ENCODE measurements at regions not wholly inside any gene's neighbourhood (a gene's known extent, or its start where the extent isn't known, plus 50 kb on each side); places are given as distances from the start of the nearest gene placed in this dataset.
"Not testable (repeated sequence)": the region's sequence is repeated elsewhere in the genome, so short reads cannot be mapped to it uniquely, and the experiment has no call there.

DNA sequence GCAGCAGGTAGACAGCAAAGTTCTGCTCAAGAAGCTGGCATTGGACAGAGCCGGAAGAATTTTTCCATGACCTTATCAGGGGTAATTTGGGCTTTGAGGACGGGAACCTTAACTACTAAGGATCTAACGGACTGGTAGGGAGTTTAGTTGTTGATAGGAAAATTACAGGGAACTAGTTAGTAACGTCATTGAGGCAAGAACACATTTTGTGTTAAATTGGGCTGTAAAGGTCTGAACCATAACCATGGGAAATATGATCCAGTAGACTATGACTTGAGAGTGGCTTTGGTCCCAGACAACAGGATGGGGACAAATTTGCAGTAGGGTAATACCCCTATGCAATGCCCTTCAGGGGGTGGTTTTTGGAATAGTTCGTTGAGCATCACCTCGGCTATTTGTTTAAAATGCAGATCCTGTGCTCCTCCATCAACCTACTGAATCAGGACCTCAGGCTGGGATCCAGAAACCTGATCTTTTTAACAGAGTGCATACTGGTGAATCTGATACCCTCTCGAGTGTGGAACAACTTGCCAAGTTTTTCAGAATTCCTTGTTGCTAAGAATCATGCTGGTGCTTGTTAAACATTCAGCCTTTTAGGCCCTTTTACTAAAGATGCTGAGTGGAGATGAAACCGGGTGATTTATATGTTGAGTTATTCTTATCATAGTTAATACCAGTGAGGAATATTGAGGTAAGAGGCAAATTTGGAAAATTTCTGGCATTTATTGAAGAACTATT, 255.1 kb downstream of the MAP2K6 start:
- no peak for DNase-seq (ENCODE audit: low read depth, low spot score)

DNA sequence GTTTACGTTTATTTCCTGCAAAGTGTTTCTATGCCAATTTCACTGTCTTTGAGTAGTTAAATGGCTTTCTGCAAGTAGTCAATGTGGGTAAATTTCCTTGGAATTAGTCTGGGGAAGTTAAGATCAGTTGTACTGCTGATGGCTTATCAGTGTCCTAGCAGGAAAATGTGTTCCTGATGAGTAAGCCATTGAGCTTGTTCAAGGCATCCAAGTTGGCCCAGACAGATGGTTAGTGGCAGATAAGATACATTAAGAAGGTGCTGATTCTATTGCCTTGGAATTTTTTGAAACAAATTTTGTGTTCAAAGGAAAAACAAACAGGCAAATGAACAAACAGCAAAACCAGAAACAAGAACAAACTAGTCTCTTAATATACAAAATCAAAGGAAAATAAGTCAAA, 258.4 kb downstream of the MAP2K6 start:
- peak; percentile 88 for DNase-seq (ENCODE audit: low read depth, low spot score)

- DNase-seq (ENCODE audit: low read depth, low spot score), result peak; percentile 32
These were observed 262.6 kb downstream of the MAP2K6 start for GRCh38 chr17:69677130-69677529.

- DNase-seq (ENCODE audit: low read depth, low spot score), result no peak
These were observed 263.7 kb downstream of the MAP2K6 start for GRCh38 chr17:69678206-69678605.

DNA sequence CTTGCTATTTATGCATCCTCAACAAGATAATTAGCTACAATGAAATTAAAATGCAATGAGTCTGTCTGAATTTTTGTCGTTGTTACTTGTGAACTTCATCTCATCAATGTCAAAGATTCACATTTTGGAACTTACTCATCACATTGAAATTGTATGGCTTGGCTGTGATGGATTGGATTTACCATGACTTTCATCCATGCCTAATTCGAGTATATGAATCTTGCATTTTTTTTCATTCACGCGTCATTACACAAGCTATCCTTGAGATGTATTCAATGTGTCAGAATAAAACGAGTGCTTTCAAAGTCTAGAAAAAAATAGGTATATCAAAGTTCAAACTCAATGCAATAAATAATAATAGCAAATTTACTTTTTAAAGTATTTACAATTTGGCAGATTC, 265.3 kb downstream of the MAP2K6 start:
- no peak for DNase-seq (ENCODE audit: low read depth, low spot score)

DNA sequence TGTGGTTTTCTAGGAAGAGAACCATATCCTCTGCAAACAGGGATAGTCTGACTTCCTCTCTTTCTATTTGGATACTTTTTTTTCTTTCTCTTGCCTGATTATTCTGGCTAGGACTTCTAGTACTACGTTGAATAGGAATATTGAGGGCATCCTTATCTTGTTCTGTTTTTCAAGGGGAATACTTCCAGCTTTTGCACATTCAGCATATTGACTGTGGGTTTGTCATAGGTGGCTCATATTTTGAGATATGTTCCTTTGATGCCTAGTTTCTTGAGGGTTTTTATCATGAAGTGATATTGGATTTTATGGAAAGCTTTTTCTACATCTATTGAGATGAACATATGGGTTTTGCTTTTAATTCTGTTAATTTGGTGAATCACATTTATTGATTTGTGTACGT, 269.8 kb downstream of the MAP2K6 start:
- DNase-seq (ENCODE audit: low read depth, low spot score), result no peak

- not testable (repeated sequence) for DNase-seq (ENCODE audit: low read depth, low spot score)
These were observed 270.7 kb downstream of the MAP2K6 start for GRCh38 chr17:69685150-69685549.

DNA sequence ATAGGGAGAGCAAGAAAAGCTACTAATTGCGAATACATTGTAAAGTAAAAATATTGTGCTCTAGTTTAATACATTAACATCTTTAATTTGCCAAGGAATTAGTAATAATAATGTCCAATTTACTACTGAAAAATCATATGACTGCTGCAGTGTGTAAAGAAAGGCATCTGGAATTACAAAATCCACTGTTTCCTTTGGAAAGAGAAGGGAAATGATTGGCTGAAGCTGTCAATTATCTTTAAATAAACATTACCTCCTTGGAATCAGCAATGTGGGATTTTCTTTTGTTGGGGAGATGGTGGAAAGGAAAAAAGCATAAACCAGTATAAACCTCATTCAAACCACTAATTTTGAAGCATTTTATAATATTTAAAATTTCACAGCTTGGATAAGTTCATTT, 276.0 kb downstream of the MAP2K6 start:
- DNase-seq (ENCODE audit: low read depth, low spot score), result no peak

- no peak for DNase-seq (ENCODE audit: low read depth, low spot score)
These were observed 277.7 kb downstream of the MAP2K6 start for GRCh38 chr17:69692171-69692570.

GRCh38 chr17:69695646-69696045, 281.1 kb downstream of the MAP2K6 start:
- DNase-seq (ENCODE audit: low read depth, low spot score), result no peak

DNA sequence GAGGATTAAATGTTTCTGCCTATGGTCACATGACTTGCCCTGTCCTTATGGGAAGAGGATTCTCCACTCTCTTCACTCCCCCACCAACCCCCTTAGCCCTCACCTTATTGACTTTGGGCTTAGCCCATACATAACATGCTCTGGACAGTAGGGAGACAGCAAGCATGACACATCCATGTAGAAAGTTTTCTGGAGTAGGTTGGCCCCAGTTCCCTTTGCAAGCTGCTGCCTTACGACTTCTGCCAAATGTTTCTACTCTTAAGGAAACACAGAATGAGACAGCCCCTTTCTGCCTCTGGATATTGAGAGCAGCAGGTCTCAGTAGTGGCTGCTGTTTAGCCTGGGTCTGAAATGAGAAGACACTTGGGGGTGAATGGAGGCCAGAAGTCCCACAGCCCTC, 282.2 kb downstream of the MAP2K6 start:
- no peak for DNase-seq (ENCODE audit: low read depth, low spot score)

GRCh38 chr17:69698352-69698751, 283.9 kb downstream of the MAP2K6 start:
- DNase-seq (ENCODE audit: low read depth, low spot score), result not testable (repeated sequence)

GRCh38 chr17:69702078-69702477, 287.6 kb downstream of the MAP2K6 start:
- no peak for DNase-seq (ENCODE audit: low read depth, low spot score)

GRCh38 chr17:69703751-69704150, 289.3 kb downstream of the MAP2K6 start:
- DNase-seq (ENCODE audit: low read depth, low spot score), result no peak

GRCh38 chr17:69704935-69705334, 290.4 kb downstream of the MAP2K6 start:
- DNase-seq (ENCODE audit: low read depth, low spot score), result no peak

DNA sequence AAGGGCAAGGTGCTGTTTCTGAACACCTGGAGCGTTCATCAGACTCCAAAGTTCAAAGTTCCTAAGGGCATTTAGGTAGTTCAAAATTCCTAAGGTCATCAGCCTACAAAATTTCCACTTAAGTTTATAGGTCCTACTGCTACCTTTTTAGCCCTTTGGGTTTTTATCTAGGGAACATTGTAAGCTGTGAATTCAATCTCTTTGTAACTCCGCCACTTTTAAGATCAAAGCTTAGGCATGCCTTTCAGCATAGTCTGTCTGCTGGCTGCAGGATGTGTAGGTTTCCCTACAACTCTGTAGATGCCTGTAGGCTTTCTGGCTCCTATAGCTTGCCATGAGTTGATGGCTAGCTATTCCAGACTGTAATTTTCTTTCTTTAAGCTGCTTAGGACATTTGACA, 291.6 kb downstream of the MAP2K6 start:
- no peak for DNase-seq (ENCODE audit: low read depth, low spot score)

- DNase-seq (ENCODE audit: low read depth, low spot score), result no peak
These were observed 294.9 kb downstream of the MAP2K6 start for GRCh38 chr17:69709441-69709840.

DNA sequence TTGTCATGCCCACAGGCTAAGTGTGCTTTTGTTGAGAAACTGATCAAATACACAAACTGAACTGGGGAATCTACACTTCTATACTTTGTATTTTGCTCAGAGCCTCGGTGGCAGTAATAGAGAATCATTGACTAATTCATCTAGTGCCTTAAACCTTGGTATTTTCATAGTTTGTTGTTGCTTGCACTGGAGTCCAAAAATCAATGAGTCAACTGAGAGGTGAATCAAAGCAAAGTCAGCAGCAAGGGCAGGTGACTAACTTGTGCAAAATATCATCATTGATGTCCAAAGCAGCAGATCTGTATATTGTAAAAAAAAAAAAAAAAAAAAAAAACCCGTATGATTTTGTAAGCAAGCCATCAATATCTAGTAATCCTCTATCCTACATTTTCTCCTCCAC, 296.4 kb downstream of the MAP2K6 start:
- no peak for DNase-seq (ENCODE audit: low read depth, low spot score)

GRCh38 chr17:69711541-69711940, 297.0 kb downstream of the MAP2K6 start:
- DNase-seq (ENCODE audit: low read depth, low spot score), result no peak

GRCh38 chr17:69712801-69713311, 298.4 kb downstream of the MAP2K6 start:
- no peak for DNase-seq (ENCODE audit: low read depth, low spot score)

DNA sequence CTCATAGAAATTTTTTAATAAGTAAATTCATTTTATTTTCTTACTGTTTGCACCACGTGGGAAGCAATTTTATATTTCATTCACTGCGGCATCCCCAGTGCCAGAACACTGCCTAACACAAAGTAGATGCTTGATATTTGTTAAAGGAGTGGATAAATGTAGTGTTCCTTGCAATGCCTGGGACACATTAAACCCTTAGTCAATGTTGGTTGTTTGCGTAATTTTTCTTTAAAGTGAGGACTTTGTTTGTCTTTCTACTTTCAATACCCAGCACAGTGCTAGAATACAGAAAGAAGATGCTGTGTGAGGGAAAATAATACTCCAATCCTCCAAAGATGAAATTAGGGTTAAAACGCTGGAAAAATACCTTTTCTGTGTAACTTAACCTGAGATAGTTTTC, 299.3 kb downstream of the MAP2K6 start:
- DNase-seq (ENCODE audit: low read depth, low spot score), result no peak

DNA sequence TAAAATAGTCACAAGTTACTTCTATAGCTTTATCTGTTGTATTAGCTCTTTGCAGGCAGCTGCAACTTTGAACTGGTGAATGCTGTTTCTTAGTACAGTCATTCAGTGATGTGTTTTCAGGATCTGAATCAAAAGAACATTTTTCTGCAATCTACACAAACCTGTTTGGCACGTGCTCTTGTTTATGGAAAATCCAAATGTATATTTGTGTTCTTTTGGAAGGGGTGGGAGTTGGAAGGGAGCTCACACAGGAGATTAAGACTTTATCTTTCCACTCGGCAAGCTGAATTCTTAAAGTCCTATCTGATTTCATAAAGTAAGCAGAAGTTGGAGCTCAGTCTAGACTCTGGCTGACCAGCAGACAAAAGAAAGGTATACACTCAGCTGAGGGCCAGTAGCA, 300.2 kb downstream of the MAP2K6 start:
- no peak for DNase-seq (ENCODE audit: low read depth, low spot score)

GRCh38 chr17:69715656-69716055, 301.2 kb downstream of the MAP2K6 start:
- DNase-seq (ENCODE audit: low read depth, low spot score), result no peak

DNA sequence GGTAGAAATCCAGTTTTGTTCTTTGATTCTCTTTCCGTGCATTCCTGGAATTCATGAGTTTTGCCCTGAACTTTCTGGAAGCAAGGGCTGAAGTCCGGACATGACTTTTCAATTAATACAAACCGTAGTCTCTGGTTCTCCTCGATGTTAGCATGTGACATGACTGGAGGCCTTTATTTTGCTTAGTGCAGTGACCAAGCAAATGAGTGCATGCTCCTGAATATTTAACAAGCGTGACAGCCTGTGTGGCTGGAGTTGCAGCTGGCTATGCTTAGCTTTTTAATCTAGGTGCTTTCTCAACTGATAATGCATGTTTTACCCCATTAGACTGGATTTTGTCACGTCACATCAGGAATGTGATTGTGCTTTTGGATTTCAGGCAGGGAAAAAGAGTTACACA, 302.1 kb downstream of the MAP2K6 start:
- no peak for DNase-seq (ENCODE audit: low read depth, low spot score)
